Spinal cord (tissue), 9 donors: ENCODE measurements at regions not wholly inside any gene's neighbourhood (a gene's known extent, or its start where the extent isn't known, plus 50 kb on each side); places are given as distances from the start of the nearest gene placed in this dataset.
A peak's percentile ranks its signal among the peaks of the same experiment; 100 is the strongest.
"Not testable (repeated sequence)": the region's sequence is repeated elsewhere in the genome, so short reads cannot be mapped to it uniquely, and the experiment has no call there.

Experiments
- DNase-seq, 6 donors: peaks; one replicate each; pipeline versions ENCODE4 v3.0.0 to v3.0.0-alpha.2; 2013 to 2015; ENCODE audit warnings: low spot score in 6 of 6, low read depth in 4 of 6
- H3K27ac ChIP-seq: one replicate; pipeline ENCODE4 v1.5.1; 2013; ENCODE audit warnings: low read depth, low read length, control low read depth
- H3K27me3 ChIP-seq: one replicate; pipeline ENCODE4 v1.6.1; 2013; ENCODE audit warnings: low read length; ENCODE audit not compliant: control insufficient read depth, insufficient read depth
- H3K36me3 ChIP-seq: one replicate; pipeline ENCODE4 v1.6.1; 2013; ENCODE audit warnings: low read length; ENCODE audit not compliant: control insufficient read depth, insufficient read depth
- H3K4me1 ChIP-seq: one replicate; pipeline ENCODE4 v1.6.1; 2013; ENCODE audit warnings: low read length; ENCODE audit not compliant: control insufficient read depth, insufficient read depth
- H3K4me3 ChIP-seq: one replicate; pipeline ENCODE4 v1.5.1; 2013; ENCODE audit warnings: low read depth, low read length, control low read depth
- H3K9me3 ChIP-seq: one replicate; pipeline ENCODE4 v1.6.1; 2013; ENCODE audit warnings: low read length; ENCODE audit not compliant: control insufficient read depth, insufficient read depth
- WGBS: methylation state at CpG from one replicate; pipeline ENCODE4 v1.1.5; 2013; ENCODE audit warnings: missing lambda C conversion rate; ENCODE audit not compliant: insufficient coverage; 5-methylcytosine and 5-hydroxymethylcytosine counted together
- donor health status: healthy.

DNA sequence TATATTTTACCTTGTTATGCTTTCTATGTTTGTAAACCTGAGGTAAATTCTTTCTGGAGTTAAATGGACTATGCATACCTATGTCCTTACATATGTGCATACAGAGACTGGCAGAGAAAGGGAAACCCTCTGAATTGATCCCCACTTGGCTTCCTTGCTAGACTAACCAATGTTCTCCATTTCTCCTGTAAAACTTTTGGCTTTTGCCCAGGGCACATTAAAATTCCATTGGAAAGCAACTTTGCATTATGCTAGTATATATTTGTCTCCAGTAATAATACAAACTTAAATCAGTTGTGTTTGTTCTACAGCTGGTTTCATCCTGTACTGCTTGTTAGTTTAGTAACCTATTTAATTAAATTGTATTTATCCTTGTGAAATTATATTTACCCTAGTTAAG is 646.0 kb upstream of the MARCKS start:
- Histone ChIP-seq H3K4me1 (no peaks in the 10 kb centered on the region), H3K27ac (no peak overlapping the region), H3K4me3 (no peak overlapping the region), H3K9me3 (no peaks in the 10 kb centered on the region), H3K27me3 (no peaks in the 10 kb centered on the region), H3K36me3 (no peaks in the 10 kb centered on the region)
- no peak for DNase-seq

DNA sequence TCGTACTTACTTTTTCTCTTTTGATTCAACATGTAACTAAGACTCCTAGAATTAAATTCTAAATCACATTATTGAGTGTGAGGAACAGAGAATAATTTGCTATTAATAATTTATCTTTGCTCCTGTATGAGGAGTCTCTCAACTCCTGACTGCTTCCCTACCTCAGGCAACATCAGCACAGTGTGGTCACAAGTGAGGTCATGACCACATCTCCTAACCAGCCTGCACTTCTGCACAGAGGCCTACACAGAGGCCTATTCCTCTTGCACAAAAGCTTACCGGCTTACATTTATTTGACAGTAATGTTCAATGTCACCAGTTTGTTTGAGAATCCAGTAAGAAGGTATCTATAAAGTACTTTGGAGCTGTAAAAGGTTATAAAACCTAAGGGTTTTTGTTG is 637.4 kb upstream of the MARCKS start:
- no peak for DNase-seq
- Histone ChIP-seq H3K4me1 (no peaks in the 10 kb centered on the region), H3K36me3 (no peaks in the 10 kb centered on the region), H3K9me3 (no peaks in the 10 kb centered on the region), H3K4me3 (no peak overlapping the region), H3K27ac (no peak overlapping the region), H3K27me3 (no peaks in the 10 kb centered on the region)
- whole genome bisulfite sequencing = no CpG with 5 or more reads among the region's 2 CpGs

DNA sequence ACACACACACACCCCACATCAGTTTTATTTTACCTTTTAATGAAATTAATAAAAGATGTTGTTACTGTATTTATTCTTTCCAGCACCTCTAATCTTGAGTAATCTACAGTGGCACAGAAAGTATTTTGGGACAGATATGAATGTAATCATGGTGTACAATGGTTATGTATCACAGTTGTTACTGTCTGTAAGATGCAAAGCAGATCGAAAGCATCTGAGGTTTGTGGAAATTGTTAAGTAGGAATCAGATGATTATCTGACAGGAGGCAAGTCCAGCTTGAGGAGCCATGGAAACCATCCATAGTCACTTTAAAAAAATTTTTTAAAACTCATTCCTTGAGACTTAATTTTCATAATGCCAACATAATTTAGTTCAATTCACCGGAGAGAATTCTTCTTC is 636.3 kb upstream of the MARCKS start:
- Histone ChIP-seq H3K4me3 (no peak overlapping the region), H3K27ac (no peak overlapping the region), H3K9me3 (no peaks in the 10 kb centered on the region), H3K4me1 (no peaks in the 10 kb centered on the region), H3K36me3 (no peaks in the 10 kb centered on the region), H3K27me3 (no peaks in the 10 kb centered on the region)
- no peak for DNase-seq
- no CpG with 5 or more reads among the region's 2 CpGs for WGBS

DNA sequence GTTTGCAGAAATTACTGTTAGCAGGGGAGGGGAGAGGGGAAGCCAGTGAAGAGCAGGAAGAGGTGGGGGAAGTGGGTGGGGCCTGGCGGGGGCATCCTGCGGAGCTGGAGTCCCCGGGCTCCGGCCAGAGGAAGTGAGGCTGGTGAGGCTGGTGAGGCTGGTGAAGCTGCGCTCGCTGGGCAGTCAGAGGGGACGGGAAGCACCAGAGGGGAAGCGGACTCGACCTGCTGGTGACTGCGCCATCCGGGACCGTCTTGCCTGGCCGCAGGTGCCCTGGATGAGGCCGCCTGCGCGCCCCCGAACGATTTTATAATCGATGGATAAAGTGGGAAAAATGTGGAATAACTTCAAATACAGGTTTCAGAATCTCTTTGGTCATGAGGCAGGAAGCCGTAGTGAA is 635.3 kb upstream of the MARCKS start:
- WGBS = 96% methylated on average over 20 of the region's 20 CpGs
- Histone ChIP-seq H3K36me3 (no peaks in the 10 kb centered on the region), H3K27ac (no peak overlapping the region), H3K4me3 (no peak overlapping the region), H3K27me3 (no peaks in the 10 kb centered on the region), H3K4me1 (no peaks in the 10 kb centered on the region), H3K9me3 (no peaks in the 10 kb centered on the region)
- DNase-seq = no peak

DNA sequence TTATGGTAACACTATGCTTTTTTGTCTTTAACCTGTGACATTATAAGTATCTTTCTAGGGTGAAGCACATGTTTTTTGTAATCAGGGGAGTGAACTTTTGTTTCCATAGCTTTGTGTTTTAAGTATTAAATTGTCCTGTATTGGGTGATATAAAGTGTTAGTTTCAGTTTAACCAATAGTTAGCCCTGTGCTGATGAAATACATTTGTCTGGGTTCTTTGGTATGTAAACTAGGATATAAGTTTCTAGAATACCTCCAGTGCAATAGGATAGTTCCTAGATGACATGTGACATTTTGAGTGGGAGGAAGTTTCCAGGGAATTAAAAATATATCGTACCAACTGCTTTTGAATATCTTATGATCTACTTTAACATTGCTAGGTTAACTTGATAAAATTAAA is 611.0 kb upstream of the MARCKS start:
- no peak overlapping the region for H3K27ac ChIP-seq
- no peak overlapping the region for H3K4me3 ChIP-seq
- H3K9me3 ChIP-seq = no peaks in the 10 kb centered on the region
- no peak for DNase-seq
- WGBS = no CpG with 5 or more reads among the region's 1 CpG
- H3K27me3 ChIP-seq = no peaks in the 10 kb centered on the region
- H3K4me1 ChIP-seq = no peaks in the 10 kb centered on the region
- no peaks in the 10 kb centered on the region for H3K36me3 ChIP-seq

DNA sequence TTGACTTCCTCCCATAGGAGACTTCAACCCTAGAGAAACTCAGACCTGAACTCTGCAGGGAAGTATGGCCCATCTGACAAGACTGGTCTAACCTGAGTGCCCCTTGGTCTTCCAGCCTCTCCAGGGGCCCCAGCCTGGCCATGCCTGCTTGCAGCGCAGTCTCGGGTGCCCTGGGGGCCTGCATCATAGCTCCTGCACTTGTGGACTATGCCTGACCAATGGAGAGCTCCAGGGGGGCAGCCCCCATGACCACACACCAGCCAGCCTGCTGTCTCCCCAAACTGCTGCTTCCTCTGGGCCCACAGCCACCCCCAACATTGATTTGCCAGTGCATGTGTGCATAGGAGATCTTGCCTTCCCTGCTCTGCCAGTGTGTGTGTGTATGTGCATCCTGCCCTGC is 608.6 kb upstream of the MARCKS start:
- Histone ChIP-seq H3K27me3 (no peaks in the 10 kb centered on the region), H3K4me1 (no peaks in the 10 kb centered on the region), H3K4me3 (no peak overlapping the region), H3K36me3 (no peaks in the 10 kb centered on the region), H3K27ac (no peak overlapping the region), H3K9me3 (no peaks in the 10 kb centered on the region)
- no peak for DNase-seq
- 47% methylated on average over 2 of the region's 2 CpGs for WGBS

DNA sequence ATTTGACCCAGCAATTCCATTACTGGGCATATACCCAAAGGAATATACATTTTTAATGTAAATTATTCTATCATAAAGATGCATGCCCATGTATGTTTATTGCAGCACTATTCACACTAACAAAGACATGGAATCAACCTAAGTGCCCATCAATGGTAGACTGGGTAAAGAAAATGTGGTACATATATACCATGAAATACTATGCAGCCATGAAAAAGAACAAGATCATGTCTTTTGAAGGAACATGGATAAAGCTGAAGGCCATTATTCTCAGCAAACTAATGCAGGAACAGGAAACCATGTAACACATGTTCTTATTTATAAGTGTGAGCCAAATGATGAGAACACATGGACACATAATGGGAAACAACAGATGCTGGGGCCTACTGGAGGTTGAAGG is 603.0 kb upstream of the MARCKS start:
- H3K9me3 ChIP-seq, H3K27ac ChIP-seq, DNase-seq, H3K4me3 ChIP-seq, H3K27me3 ChIP-seq, H3K4me1 ChIP-seq, H3K36me3 ChIP-seq: not testable (repeated sequence)

DNA sequence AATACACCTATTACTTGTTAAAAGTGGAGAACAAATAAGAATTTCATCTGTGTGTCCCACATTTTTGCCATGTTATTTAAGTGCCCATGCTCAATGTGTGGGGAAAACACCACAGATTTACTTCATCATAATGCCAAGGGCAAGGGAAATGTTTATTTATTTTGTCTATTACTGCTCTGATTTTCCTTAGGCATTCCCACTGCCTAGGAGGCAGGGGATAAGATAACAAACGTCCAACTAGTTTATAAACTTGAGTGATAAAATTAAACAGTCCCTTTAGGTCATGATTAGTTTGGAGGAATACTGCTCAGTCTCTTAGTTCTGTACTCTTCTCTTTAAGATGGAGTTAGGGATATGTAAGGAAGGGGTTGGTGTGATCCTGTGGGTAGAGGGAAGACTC is 598.4 kb upstream of the MARCKS start:
- Histone ChIP-seq H3K9me3 (peaks cover 2% of the 10 kb centered on the region), H3K27me3 (no peaks in the 10 kb centered on the region), H3K36me3 (no peaks in the 10 kb centered on the region), H3K27ac (no peak overlapping the region), H3K4me1 (no peaks in the 10 kb centered on the region), H3K4me3 (no peak overlapping the region)
- no peak for DNase-seq
- no CpG with 5 or more reads among the region's 1 CpG for WGBS

DNA sequence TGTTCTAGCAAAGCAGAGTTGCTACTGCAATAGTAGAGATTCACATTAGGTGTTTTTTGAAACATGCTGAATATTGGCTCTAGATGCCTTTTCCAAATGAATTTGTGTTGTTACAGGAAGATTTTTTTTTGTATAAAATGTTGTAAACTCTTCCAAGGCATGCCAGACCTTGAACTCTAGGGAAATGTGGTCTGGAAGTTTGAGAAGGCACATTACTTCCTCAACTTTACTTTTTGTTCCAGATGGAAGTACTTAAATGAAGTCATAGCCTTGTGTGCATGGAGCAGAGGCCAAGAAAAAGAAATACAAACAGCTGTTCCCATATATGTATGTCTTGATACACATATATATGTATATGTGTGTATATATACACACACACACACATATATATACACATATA is 585.7 kb upstream of the MARCKS start:
- no peaks in the 10 kb centered on the region for H3K36me3 ChIP-seq
- peak in 1 of 6 donors; percentile 29 for DNase-seq

DNA sequence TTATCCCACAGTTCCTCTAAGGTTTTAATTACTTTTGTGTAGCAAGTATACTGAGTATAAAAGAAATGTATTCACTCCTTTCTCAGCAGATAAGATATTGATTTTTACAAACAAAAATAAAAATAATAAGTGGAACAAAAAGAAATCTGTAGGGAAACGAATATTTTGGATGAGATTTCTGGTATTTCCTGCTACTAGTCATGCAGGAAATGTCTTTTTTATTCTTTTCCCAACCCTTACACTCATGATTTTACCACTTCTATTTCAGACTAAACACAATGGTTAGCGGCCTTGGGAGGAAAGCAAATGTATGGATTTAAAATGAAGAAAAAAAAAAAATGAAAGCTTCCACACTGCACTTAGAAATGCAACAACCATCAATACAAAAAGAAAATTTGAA is 580.5 kb upstream of the MARCKS start:
- no peak for DNase-seq
- Histone ChIP-seq H3K4me3 (no peak overlapping the region), H3K36me3 (no peaks in the 10 kb centered on the region), H3K27me3 (no peaks in the 10 kb centered on the region), H3K27ac (no peak overlapping the region), H3K9me3 (no peaks in the 10 kb centered on the region), H3K4me1 (no peaks in the 10 kb centered on the region)
- no CpG with 5 or more reads among the region's 2 CpGs for WGBS

More for the DNA sequence above, 585.7 kb upstream of the MARCKS start:
- H3K4me1 ChIP-seq = no peaks in the 10 kb centered on the region
- peaks cover 10% of the 10 kb centered on the region for H3K9me3 ChIP-seq
- H3K27me3 ChIP-seq = no peaks in the 10 kb centered on the region
- H3K4me3 ChIP-seq = no peak overlapping the region
- H3K27ac ChIP-seq = no peak overlapping the region

DNA sequence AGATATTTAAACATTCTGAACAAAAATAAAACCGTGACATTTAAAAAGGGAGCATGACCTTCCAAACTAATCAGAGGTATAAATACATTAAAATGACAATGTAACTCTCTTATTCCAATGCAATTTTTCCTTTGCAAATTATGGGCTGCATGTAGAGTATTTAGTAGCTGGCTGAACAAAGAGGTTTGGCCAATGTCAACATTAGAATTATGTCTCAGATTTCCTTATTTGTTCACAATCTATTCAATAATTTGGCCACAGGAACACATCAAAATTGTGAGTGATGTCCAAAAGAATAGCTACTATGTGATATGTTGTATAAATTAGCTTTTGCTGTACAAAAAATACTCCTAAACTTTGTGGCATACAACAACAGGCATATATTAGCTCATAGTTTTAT is 580.0 kb upstream of the MARCKS start:
- DNase-seq = no peak
- Histone ChIP-seq H3K4me1 (no peaks in the 10 kb centered on the region), H3K4me3 (no peak overlapping the region), H3K27ac (no peak overlapping the region), H3K9me3 (no peaks in the 10 kb centered on the region), H3K36me3 (no peaks in the 10 kb centered on the region), H3K27me3 (no peaks in the 10 kb centered on the region)
- no CpG with 5 or more reads among the region's 1 CpG for WGBS
